HEK293 (cell line): ENCODE measurements at regions not wholly inside any gene's neighbourhood (a gene's known extent, or its start where the extent isn't known, plus 50 kb on each side); places are given as distances from the start of the nearest gene placed in this dataset.

Source experiments
- YY1 ChIP-seq: fragments of 450-650 bp; formaldehyde crosslinking; IDR thresholded peaks from 2 replicates; pipeline ENCODE4 v1.5.1; 2018; ENCODE audit warnings: missing biosample characterization, missing genetic modification characterization
- ZBTB7A ChIP-seq: fragments of 450-650 bp; formaldehyde crosslinking; IDR thresholded peaks from 2 replicates; pipeline ENCODE4 v1.5.1; 2016; ENCODE audit warnings: low read depth, missing biosample characterization, missing genetic modification characterization
- ZNF121 ChIP-seq: fragments of 450-650 bp; formaldehyde crosslinking; IDR thresholded peaks from 2 replicates; pipeline ENCODE4 v1.5.1; 2016; ENCODE audit warnings: missing biosample characterization, missing genetic modification characterization
- ZNF664 ChIP-seq: fragments of 450-650 bp; formaldehyde crosslinking; IDR thresholded peaks from 2 replicates; pipeline ENCODE4 v1.5.1; 2016; ENCODE audit warnings: missing biosample characterization, missing genetic modification characterization
- ZNF707 ChIP-seq: fragments of 450-650 bp; formaldehyde crosslinking; IDR thresholded peaks from 2 replicates; pipeline ENCODE4 v1.5.1; 2016; ENCODE audit warnings: missing biosample characterization, missing genetic modification characterization
- TF ChIP-seq, protein P1 (sequence below): fragments of 450-650 bp; formaldehyde crosslinking; IDR thresholded peaks from 2 replicates; pipeline ENCODE4 v1.5.1; 2016; ENCODE audit warnings: missing biosample characterization, missing genetic modification characterization

DNA sequence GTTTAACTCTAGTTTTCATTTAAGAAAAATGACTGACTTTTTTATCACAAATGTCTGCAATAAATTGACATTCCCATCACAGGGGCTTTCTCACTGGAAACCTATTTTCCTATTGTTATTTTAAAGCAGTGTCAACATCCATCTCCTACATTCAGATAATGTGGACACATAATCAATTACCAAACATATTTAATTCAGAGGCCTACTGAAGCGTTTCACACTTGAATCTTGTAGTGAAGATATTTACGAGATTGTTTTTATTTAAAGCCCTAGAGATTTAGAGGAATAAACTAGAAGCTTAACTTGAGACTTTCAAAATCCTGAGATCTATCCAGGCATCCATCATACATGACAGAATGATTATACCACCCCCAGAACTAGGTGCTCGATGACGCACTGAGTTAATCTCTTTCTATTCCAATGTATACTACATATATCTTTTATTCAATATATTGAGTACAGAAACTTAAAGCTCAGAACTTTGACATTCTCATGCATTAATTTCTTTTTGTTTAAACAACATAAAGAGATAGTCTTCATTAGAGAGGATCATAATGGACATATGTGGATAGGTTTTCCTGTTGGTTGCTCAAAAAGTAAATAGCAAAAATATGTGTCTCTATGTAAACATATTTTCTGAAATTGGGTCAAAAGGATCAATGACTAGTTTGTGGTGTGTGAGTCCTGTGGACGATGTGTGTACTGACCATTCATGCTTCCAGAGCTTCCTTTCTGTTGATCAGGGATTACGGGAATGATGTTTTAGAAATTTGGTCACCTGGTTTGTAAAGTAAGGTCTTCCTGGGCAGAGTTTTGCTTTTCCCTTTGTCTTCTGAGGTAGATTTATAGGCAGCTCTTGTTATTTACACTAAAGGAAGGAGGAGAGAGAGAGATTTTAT lies 171.5 kb upstream of the HMCN1 start:
- TF ChIP-seq, protein P1, sequence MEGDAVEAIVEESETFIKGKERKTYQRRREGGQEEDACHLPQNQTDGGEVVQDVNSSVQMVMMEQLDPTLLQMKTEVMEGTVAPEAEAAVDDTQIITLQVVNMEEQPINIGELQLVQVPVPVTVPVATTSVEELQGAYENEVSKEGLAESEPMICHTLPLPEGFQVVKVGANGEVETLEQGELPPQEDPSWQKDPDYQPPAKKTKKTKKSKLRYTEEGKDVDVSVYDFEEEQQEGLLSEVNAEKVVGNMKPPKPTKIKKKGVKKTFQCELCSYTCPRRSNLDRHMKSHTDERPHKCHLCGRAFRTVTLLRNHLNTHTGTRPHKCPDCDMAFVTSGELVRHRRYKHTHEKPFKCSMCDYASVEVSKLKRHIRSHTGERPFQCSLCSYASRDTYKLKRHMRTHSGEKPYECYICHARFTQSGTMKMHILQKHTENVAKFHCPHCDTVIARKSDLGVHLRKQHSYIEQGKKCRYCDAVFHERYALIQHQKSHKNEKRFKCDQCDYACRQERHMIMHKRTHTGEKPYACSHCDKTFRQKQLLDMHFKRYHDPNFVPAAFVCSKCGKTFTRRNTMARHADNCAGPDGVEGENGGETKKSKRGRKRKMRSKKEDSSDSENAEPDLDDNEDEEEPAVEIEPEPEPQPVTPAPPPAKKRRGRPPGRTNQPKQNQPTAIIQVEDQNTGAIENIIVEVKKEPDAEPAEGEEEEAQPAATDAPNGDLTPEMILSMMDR (tag by site-specific recombination): no peak
- TF ChIP-seq YY1 (no peak), ZNF121 (no peak), ZNF707 (tag by site-specific recombination) (no peak), ZNF664 (tag by site-specific recombination) (no peak), ZBTB7A (no peak)
